ENCODE measurements at regions not wholly inside any gene's neighbourhood (a gene's known extent, or its start where the extent isn't known, plus 50 kb on each side); places are given as distances from the start of the nearest gene placed in this dataset.

DNA sequence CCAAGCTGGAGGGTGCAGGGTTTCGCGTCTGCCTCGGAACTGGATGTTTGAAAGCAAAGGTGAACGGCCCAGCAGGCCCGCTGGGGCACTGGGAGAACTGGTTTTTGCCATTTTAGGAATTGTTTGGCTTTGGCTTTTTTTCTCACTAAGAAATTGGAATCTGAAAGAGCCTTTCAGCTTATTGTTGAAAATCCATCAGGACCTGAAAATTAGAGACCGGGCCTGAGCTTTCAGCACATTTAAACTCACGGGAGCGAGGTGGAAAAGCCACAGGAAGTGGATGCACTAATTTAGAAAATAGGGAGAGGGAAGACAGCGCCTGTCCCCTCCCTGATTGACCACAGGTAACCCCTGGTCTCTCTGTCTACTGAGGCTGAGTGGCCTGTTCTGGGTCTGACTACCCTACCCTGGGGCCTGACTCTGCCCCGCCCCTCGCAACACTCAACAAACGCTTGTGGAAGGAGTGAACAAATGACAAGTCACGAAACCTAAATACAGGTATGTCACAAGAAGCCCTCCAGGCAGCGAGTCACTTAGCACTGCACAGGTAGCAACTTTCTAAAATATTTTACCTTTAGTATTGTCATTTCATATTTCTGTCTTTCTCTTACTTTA, 100.3 kb upstream of the MBOAT2 start:
- no peak for DNase-seq

DNA sequence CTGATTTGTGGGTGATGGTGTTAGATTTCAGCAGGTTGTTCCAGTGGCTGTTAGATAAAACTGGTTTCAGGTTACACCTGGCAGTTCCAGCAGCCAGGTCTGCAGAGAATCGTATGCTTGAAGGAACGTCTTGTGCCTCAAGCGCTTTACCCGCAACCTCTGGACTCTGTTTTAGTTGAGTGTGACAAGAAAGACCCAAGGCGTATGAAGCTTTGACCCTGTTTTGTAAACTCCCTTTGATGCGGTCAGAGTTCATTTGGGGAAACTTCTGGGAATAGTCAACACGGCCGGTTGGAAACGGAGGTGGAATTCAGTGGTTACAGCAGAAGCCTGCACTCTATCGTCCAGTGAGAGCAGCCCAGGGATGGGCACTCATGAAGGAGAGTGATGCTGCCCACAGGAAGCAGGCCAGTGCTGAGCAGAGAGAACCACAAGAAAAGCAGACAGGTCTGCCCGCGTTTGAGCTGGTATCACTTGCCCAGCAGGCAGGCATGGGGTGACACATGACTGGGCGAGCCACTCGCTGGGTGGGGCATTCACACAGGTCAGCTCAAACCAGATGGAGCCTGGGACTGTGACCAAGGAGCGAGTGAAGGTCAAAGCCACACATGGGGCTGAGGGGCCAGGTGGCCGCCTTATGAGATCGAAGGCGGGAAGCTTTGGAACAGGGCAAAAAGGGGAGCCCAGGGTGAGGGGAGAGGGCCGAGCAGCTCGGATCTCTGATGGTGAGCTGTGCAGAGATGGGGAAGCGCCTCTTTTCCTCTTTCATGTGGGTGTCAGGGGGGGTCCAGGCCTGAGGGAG, 99.6 kb upstream of the MBOAT2 start:
- no peak for DNase-seq

DNA sequence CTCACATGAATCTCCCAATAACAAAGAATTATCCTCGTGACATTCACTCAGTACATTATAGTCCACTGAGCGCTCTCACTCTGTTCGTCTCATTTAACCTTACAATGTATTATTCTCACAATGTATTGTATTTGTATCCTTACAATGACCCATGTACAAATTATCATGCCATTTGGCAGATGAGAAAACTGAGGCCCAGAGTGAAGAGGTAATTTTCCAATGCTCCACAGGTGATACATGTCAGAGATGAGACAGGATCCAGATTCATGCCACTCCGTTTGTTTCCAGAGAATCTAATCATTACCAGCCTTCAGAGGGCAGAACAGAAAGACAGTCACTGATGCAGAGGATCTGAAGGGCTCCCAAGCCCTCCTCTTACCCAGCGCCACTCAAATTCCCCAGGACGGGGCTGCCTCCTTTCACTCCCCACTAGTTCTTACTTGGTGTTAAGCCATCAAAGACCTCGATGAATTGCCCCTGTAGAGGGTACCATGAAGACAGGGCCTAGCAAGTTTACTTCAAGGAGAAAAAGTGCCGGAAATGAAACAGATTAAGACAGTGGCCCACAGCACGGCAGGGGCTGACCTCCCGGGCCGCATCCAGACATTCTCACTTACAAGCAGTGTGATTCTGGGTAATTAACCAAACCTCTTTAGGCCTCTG, 98.4 kb upstream of the MBOAT2 start:
- DNase-seq = no peak

DNA sequence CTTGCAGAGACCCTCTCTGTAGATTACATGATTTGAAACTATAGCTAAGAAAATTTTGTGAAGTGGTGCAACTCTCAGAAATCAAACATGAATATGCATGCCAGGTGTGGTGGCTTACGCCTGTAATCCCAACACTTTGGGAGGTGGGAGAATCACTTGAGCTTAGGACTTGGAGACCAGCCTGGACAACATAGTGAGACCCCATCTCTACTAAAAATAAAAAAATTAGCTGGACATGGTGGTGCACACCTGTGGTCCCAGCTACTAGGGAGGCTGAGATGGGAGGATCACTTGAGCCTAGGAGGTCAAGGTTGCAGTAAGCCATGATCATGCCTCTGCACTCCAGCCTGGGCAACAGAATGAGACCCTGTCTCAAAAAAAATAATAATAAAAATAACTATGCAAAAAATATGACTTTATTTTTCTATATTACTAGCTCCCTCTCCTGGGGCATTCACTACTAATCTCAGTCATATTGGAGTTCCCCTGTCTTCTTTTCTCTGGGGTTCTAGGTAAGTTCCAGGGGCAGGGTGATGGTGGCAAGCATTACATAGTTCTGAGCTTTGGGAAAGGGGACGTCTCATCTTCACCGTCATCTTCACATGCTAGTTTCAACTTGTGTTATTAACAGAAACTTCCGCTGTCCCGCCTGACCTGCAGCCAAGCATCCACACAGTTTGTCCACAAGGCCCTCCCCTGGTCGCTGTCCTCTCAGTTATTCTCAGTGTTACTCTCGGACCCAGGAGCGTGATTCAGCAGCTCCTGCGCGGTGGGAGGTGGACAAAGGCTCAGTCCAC, 96.8 kb upstream of the MBOAT2 start:
- no peak for DNase-seq

DNA sequence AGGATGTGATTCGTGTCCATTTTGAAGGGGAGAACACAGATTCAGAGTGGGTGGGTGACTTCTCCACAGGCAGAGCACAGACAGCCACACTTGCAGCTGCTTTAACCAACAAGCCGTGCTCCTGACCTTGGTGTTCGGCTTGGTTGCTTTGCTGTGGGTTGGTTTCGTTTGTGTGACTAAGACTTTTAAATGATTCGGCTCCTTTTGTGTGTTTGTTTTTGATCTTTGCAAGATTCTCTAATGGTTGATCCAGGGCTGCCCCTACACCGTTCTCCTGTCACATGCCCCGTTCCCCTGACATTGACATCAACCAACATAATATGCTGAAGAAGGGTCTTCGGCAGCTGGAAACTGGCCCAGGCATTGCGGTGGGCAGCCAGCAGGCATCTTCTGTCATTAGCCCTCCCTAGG, 95.9 kb upstream of the MBOAT2 start:
- DNase-seq = no peak

DNA sequence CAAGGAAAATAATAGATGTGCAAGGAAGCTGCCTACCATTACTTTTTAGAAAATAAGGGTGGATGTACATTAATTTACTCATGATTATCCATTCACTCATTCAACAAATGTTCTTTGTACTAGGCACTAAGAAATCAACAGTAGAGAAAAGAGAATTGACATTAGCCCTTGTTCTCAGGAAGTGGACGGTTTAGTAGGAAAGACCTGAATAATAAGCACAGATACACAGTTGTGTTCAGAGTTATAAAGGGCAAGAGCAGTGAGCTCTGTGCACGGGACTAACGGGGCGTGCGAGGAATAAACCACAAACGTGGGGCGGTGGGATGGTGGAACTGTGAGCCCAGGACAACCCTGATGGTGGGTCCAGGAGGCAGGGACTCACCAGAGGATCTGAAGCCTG, 94.4 kb upstream of the MBOAT2 start:
- no peak for DNase-seq

DNA sequence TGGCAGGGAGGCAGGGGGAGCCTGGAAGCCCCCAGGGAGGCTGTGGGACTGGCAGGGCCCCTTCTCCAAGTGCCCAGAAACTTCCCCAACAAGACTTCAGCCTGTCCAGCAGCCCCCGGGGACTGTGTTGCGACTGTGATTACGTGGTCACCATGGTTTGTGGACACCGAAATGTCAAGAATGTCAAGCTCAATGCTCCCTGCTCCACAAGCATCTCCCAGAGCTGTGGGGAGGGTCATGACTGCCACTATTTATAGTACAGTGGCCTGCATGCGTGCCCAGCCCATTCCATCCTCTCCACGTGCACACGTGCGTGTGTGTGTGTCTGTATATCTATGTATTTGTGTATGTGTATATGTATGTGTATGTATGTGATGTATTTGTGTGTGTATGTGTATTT, 93.8 kb upstream of the MBOAT2 start:
- no peak for DNase-seq

DNA sequence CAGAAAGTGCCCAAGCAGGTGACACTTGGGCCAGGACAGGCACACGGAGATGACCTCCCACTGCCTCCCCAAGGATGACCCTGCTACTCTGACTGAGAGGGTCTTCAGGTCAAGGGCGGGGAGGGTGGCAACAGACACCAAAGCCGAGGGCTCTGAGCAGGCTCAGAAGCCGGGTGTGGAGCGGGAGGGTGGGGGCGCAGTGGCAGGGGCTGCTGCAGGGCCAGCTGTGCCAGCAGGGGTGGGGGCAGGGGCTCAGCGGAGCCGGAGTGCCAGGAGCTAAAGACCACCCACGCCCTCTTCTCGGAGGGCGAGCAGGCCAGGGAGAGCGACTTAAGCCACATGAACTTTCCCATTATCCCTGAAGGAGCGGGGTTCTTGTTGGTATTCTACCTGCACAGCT, 93.3 kb upstream of the MBOAT2 start:
- no peak for DNase-seq

DNA sequence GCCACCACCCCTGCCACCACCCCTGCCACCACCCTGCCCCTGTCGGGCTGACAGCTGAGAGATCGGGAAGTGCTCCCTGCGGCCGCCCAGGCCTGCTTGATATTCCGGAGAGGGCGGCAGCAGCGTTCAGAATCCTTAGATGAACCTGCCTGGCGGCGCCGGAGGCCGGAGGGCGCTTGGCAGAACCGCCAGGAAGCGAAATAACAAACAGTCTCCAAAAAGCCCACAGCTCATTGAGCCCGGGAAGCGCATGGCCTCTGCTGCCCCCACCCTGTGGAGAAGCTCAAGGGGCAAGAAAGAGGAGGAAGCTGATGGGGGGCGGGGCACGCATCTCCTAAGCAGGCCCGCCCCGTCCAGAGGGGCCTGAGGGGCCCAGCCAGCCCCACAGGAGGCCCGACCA, 92.2 kb upstream of the MBOAT2 start:
- no peak for DNase-seq

DNA sequence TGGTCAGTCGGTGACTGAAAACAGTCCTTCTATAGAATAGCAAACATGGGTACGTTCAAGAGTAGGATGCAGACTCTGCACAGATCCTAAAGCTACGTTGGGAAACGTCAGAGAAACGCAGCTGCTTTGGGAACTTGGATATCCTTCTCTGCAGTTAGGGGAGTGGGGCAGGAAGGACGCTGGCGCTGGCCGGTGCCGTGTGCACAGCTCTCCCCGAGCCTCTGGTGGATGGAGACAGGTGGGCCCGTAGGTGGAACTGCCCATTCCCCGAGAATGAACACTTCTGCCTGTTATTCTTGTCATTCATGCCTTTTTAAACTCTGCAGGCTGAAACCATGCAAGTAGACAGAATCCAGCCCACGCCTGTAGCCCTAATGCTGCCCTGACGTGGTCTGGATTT, 91.7 kb upstream of the MBOAT2 start:
- no peak for DNase-seq

DNA sequence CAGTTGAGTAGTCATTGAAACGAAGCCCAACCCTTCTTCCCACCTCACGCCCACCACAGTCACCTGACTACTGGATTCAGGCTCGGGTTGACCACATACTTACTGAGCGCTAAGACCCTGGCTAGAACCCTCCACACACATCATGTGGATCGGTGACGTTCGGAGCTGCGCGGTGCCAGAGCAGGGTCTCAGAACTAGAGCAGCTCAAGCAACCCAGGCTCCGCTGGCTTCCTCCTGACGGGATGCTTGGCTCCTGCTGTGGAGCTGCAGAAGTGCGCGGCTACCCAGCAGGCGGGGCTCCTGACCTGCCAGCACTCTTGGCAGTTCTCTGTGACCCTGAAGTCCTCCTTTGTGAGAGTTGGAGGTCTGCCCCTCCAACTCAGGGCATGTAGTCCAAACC, 90.6 kb upstream of the MBOAT2 start:
- DNase-seq = no peak

DNA sequence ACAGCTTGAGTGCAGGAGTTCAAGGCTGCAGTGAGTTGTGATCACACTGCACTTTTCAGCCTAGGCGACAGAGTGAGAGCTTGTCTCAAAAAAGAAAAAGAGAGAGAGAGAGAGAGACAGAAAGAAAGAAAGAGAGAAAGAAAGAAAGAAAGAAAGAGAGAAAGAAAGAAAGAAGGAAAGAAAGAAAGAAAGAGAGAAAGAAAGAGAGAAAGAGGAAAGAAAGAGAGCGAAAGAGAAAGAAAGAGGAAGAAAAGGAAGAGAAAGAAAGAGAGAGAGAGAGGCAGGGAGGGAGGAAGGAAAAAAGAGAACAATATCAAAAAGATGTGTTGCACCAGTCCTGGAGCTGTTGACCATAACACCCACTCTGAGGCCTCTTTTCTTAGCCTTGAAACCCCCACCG, 89.8 kb upstream of the MBOAT2 start:
- DNase-seq = no peak

DNA sequence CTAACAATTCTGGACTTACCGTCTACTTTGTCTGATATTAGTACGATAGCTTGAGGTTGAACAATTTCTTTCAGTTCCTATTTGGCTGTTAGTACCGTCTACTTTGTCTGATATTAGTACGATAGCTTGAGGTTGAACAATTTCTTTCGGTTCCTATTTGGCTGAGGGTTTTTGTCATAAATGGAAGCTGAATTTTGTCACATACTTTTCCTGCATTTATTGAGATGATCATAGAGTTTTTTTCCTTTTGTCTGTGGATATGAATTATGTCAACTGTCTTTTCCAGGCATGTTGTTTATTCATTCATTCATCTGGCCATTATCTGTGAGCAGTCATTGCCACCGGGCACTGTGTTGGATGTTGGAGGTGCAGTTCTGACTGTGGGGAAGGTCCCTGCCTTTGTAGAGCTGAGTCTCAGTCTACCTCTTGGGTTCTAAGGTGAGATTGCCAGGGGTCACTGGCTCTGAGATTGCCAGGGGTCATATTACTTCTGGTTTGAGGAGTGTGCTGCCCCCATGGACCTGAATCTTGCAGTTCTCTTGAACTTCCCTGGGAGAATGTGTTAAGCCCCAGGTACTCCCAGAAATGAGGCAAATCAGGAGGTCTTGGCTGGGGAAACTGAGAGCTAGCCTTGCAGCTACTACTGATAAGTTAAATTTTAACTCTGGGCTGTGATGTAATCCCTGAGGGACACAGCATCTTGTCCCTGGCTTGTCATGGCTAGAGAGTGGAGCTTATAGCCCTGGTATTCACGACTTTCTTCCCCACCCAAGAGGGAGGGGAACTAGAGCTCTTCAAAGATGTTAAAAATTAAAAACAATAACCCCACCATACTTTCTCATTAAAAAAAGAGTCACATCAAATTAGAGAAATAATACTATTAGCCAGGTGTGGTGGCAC, 89.1 kb upstream of the MBOAT2 start:
- DNase-seq = no peak

DNA sequence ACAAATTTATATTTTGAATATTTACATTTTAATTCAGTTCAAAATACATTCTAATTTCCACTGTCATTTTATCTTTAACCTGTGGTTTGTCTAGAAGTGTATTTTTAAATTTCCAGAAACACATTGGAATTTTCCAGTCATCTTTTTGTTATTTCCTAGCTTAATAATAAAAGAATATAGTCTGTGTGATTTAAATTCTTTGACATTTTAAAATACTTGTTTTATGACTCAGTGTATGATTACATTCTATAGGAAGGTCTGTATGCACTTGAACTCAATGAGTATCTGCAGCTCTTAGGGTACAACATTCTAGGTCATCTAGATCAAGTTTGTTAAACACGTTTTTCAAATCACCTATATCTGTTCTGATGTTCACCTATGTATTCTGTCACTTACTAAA, 88.3 kb upstream of the MBOAT2 start:
- DNase-seq = no peak

DNA sequence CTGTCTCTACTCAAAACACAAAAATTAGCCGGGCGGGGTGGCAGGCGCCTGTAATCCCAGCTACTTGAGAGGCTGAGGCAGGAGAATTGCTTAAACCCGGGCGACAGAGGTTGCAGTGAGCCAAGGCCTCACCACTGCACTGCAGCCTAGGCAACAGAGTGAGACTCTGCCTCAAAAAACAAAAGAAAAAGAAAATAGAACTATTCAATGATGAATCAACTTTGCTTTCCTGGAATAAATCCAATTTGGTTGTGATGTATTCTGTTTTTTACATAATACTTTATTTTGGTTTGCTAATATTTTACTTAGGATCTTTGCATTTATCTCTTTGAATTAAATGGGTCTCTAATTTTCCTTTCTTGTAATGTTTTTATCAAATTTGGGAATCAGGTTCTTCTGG, 86.3 kb upstream of the MBOAT2 start:
- DNase-seq = no peak

DNA sequence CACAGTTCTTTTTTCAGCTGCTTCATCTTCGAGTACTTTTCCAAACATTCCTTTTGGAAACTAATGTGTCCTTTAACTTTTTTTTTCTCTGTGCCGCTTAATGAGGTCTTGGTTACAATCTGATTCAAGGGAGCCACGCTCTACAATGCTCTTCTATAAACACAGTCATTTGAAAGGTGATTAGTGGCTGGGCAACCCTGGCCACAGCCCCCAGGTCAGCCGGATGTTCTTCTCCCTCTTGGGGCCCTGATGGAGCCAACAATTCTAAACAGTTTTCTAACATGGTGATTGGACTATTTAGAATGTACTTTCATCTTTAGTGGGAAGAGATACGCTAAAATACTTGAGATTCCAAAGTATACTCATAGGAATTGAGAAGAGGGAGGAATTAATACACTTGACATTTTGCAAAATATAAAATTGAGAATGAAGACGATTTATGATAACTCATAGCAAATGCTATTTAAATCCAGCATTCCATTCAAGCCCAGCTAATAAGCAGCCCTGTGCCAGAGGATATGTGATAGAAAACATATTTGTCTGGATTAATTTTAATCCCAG, 83.7 kb upstream of the MBOAT2 start:
- DNase-seq = no peak

DNA sequence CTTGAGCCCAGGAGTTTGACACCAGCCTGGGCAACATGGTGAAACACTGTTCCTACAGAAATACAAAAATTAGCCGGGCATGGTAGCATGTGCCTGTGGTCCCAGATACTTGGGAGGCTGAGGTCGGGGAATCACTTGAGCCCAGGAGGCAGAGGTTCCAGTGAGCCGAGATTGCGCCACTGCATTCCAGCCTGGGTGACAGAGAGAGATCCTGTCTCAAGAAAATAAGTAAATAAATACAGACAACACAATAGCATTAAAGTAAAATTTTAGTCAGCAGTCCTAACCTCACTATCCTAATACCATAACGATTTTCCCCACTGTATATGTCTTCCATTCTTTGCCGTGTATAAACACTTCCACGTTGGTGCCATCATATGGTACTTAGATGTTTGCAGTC, 83.0 kb upstream of the MBOAT2 start:
- no peak for DNase-seq

DNA sequence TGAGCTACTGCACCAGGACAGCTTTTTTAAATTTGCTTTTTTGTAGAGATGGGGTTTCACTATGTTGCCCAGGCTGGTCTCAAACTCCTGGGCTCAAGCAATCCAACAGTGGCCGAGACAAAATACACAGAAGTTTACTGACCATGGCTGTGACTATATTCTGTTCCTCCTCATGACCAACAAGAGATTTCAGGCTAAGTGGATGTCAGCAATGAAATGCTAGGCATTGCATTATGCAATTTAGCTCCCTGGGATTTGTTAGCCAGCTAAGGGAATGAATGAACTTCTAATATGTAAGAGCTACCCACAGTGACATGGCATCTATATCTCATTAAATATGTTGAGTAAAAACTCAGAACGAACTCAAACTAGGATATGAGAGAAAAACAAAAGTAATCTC, 81.9 kb upstream of the MBOAT2 start:
- no peak for DNase-seq

DNA sequence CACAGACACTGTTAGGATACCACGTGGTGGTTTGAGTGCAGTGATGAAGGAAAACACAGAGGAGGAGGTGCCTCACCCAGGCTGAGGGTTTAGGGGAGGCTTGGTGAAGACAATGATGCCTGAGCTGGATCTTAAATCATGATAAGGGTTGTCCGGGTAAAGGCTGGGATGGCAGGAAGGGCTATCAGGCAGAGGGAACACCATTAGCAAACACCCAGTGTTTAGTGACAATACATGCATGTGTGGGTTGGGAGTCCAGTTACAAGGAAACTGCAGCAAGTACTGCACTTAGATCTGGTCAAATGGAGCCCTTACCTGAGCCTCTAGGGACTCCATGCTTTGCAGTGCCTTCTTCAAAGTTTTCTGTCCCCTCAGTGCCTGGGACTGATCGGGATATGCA, 79.8 kb upstream of the MBOAT2 start:
- no peak for DNase-seq

DNA sequence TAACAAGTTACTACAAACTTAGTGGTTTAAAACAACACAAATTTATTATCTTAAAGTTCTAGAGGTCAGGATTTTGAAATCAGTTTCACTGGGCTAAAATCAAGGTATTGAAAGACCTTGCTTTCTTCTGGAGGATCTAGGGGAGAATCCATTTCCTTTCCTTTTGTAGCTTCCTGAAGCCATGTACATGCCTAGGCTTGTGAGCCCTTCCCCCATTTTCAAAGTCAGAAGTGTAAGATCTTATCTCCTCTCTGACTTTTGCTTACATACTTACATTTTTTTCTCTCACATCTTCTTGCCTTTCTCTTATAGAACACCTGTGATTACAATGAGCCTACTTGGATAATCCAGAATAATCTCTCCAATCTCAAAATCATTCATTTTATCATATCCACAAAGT, 78.7 kb upstream of the MBOAT2 start:
- DNase-seq = no peak

DNA sequence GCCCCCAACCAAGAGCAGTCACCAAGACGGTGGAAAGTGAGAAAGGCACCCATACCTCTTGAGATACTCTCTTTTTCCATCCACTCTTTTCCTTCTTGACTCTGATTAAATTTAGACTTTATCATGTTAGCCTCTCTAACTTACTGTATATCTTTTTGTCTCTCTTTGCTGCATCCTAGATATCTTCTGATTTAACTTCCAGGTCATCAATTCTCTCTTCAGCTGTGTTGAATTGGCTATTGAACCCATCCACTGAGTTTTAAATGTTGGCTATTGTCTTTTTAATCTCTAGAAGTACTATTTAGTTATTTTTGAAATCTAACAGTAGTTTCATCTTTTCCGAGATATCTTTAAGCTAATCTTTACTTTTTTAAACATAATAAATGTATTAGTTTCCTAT, 78.3 kb upstream of the MBOAT2 start:
- no peak for DNase-seq

DNA sequence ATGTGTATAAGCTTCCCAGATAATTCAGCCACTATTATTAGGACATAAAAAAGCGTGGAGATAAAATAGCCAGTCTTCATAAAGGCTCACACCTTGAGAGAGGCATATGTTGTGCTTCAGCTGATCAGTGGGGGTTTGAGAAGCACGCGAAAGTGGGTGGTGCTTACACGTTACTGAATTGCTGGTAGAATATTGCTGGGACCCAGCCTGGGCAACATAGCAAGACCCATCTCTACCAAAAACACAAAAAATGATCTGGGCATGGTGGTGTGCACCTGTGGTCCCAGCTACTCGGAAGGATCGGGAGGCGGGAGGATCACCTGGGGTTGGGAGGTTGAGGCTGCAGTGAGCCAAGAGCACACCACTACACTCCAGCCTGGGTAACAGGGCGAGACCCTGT, 74.9 kb upstream of the MBOAT2 start:
- DNase-seq = no peak
